GM12878 (cell line): ENCODE measurements at regions not wholly inside any gene's neighbourhood (a gene's known extent, or its start where the extent isn't known, plus 50 kb on each side); places are given as distances from the start of the nearest gene placed in this dataset.

Source experiments
- ATF2 ChIP-seq: IDR thresholded peaks from 2 replicates; pipeline ENCODE4 v1.6.1; 2012; ENCODE audit warnings: low read length, inconsistent platforms
- BRCA1 ChIP-seq: IDR thresholded peaks from 2 replicates; pipeline ENCODE4 v1.6.1; 2011; ENCODE audit warnings: low read depth, low read length, improper control_type of control experiment
- CHD2 ChIP-seq: IDR thresholded peaks from 2 replicates; pipeline ENCODE4 v1.6.1; 2011; ENCODE audit warnings: low read depth, low read length, improper control_type of control experiment, borderline replicate concordance
- CTCF ChIP-seq, 3 experiments: IDR thresholded peaks in 2 of 3; conservative IDR thresholded peaks in 1 of 3; 2 replicates each; pipeline ENCODE4 v1.5.1; 2011; ENCODE audit warnings: low read depth in 3 of 3, low read length in 3 of 3, mild to moderate bottlenecking in 3 of 3, control low read depth in 2 of 3, moderate library complexity in 2 of 3, inconsistent platforms in 1 of 3, mixed read lengths in 1 of 3; ENCODE audit not compliant: control insufficient read depth in 2 of 3, insufficient read depth in 1 of 3; ENCODE audit errors: extremely low read depth in 1 of 3
- GATAD2B ChIP-seq: fragments of 450-650 bp; conservative IDR thresholded peaks from 2 replicates; pipeline ENCODE4 v1.6.1; 2017; ENCODE audit warnings: low read depth, mild to moderate bottlenecking, moderate library complexity
- PBX3 ChIP-seq: IDR thresholded peaks from 2 replicates; pipeline ENCODE4 v1.6.1; 2011; ENCODE audit warnings: mild to moderate bottlenecking, low read depth, low read length, moderate library complexity; ENCODE audit not compliant: insufficient replicate concordance
- POLR2A ChIP-seq: IDR thresholded peaks from 2 replicates; pipeline ENCODE4 v1.6.1; 2011; ENCODE audit warnings: low read depth, mild to moderate bottlenecking, low read length
- RELA ChIP-seq: fragments of 450-650 bp; IDR thresholded peaks from 2 replicates; pipeline ENCODE4 v1.8.0; 2014; ENCODE audit warnings: borderline replicate concordance; ENCODE audit not compliant: partially characterized antibody
- SIN3A ChIP-seq: IDR thresholded peaks from 2 replicates; pipeline ENCODE4 v1.6.1; 2012; ENCODE audit warnings: low read depth, low read length, improper control_type of control experiment
- SIX5 ChIP-seq: IDR thresholded peaks from 2 replicates; pipeline ENCODE4 v1.6.1; 2011; ENCODE audit warnings: mild to moderate bottlenecking, low read depth, low read length, moderate library complexity; ENCODE audit not compliant: severe bottlenecking
- TCF7 ChIP-seq: IDR thresholded peaks from 2 replicates; pipeline ENCODE4 v1.6.1; 2014; ENCODE audit warnings: antibody characterized with exemption, borderline replicate concordance
- USF2 ChIP-seq: IDR thresholded peaks from 2 replicates; pipeline ENCODE4 v1.6.1; 2011; ENCODE audit warnings: low read depth, low read length, improper control_type of control experiment, borderline replicate concordance
- ZSCAN29 ChIP-seq: fragments of 450-650 bp; IDR thresholded peaks from 2 replicates; pipeline ENCODE4 v1.6.1; 2017; ENCODE audit warnings: mild to moderate bottlenecking, moderate library complexity

GRCh38 chr1:157371221-157371620 is 181.1 kb downstream of the FCRL5 start:
- TF ChIP-seq TCF7 (no peak), RELA (no peak), GATAD2B (no peak), CHD2 (no peak), CTCF (IDR thresholded peaks at IDR 0.05 in 2 of 3, conservative IDR thresholded peaks at IDR 0.05 in 1 of 3; ENCODE audit: control insufficient read depth in 2 of 3, extremely low read depth in 1 of 3, insufficient read depth in 1 of 3, low read depth in 3 of 3, low read length in 3 of 3) (no peak), USF2 (no peak), ATF2 (no peak), POLR2A (no peak), SIN3A (no peak), BRCA1 (no peak), SIX5 (no peak), ZSCAN29 (no peak), PBX3 (no peak)
